ENCODE measurements at regions not wholly inside any gene's neighbourhood (a gene's known extent, or its start where the extent isn't known, plus 50 kb on each side); places are given as distances from the start of the nearest gene placed in this dataset.

DNA sequence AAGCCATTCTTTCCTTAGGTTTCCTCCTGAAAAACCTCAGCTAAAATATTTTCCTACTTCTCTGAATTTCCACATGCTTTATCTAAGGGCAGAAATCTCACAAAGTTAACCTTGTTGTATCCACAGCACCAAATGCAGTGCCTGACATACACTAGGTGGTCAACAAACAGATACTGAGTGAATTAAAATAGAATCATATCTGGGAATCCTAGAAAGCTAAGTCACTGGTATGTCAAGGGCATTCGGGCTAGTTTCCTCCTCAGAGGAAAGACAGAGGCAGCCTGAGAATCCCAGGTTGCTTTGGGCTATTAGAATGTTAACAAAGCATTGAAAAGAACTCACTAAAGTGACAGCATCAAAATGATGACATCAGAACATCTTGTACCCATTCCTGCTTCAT lies 132.7 kb upstream of the F13A1 start (continued):
- TF ChIP-seq, protein P1, sequence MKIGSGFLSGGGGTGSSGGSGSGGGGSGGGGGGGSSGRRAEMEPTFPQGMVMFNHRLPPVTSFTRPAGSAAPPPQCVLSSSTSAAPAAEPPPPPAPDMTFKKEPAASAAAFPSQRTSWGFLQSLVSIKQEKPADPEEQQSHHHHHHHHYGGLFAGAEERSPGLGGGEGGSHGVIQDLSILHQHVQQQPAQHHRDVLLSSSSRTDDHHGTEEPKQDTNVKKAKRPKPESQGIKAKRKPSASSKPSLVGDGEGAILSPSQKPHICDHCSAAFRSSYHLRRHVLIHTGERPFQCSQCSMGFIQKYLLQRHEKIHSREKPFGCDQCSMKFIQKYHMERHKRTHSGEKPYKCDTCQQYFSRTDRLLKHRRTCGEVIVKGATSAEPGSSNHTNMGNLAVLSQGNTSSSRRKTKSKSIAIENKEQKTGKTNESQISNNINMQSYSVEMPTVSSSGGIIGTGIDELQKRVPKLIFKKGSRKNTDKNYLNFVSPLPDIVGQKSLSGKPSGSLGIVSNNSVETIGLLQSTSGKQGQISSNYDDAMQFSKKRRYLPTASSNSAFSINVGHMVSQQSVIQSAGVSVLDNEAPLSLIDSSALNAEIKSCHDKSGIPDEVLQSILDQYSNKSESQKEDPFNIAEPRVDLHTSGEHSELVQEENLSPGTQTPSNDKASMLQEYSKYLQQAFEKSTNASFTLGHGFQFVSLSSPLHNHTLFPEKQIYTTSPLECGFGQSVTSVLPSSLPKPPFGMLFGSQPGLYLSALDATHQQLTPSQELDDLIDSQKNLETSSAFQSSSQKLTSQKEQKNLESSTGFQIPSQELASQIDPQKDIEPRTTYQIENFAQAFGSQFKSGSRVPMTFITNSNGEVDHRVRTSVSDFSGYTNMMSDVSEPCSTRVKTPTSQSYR (CRISPR knock-in tag; IDR thresholded peaks at IDR 0.05): no peak
- TF ChIP-seq, protein P2, sequence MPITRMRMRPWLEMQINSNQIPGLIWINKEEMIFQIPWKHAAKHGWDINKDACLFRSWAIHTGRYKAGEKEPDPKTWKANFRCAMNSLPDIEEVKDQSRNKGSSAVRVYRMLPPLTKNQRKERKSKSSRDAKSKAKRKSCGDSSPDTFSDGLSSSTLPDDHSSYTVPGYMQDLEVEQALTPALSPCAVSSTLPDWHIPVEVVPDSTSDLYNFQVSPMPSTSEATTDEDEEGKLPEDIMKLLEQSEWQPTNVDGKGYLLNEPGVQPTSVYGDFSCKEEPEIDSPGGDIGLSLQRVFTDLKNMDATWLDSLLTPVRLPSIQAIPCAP (CRISPR knock-in tag; IDR thresholded peaks at IDR 0.05): no peak
- no peak for TF ChIP-seq HMGA2 (CRISPR knock-in tag; IDR thresholded peaks at IDR 0.05)

DNA sequence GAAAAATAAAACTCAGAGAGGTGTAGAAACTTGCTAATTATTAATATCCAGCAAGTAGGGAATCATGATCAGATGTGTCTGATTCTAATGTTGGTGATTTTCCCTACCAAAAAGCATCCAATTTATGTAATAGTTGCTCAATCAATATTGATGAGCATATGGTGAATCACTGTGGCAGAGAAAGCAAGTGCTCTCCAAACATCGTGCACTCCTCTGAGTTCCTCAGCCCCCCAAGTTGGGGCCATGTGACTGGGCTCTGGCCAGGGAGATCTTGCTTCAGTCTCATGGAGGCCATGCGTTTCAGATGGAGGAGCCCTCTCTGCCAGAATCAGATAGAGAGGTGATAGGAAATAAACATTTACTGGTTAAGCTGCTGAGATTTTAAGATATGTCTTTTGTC lies 133.2 kb upstream of the LY86 start:
- H3K27ac Mint-ChIP-seq: no peak overlapping the region
- peaks cover 4% of the 10 kb centered on the region; the same call in 1 of the 2 replicates for H3K27me3 Mint-ChIP-seq (ENCODE audit: low read depth)
- no peaks in the 10 kb centered on the region for H3K4me1 Mint-ChIP-seq
- DNase-seq (ENCODE audit: low spot score): no peak
- no peak for ATAC-seq
- no peak overlapping the region for H3K4me3 Mint-ChIP-seq
- H3K9me3 Mint-ChIP-seq: peaks cover 9% of the 10 kb centered on the region
- ChIA-PET CTCF (no interaction called here), POLR2A (no interaction called here)
- no peaks in the 10 kb centered on the region for H3K36me3 Mint-ChIP-seq
- TF ChIP-seq TEAD4 (CRISPR knock-in tag; IDR thresholded peaks at IDR 0.05) (no peak), RORB (CRISPR knock-in tag; IDR thresholded peaks at IDR 0.05) (no peak), ZNF416 (CRISPR knock-in tag; IDR thresholded peaks at IDR 0.05) (no peak), CDX4 (CRISPR knock-in tag; IDR thresholded peaks at IDR 0.05; ENCODE audit: borderline replicate concordance) (no peak), PRRX2 (CRISPR knock-in tag; IDR thresholded peaks at IDR 0.05) (no peak), MYBL2 (CRISPR knock-in tag; IDR thresholded peaks at IDR 0.05) (no peak), CTCF (IDR thresholded peaks at IDR 0.05) (no peak), NR1H2 (CRISPR knock-in tag; IDR thresholded peaks at IDR 0.05) (no peak), CREB1 (CRISPR knock-in tag; IDR thresholded peaks at IDR 0.05) (no peak), ELF4 (CRISPR knock-in tag; IDR thresholded peaks at IDR 0.05; ENCODE audit: low read depth) (no peak), GRHL2 (CRISPR knock-in tag; IDR thresholded peaks at IDR 0.05; ENCODE audit: insufficient replicate concordance, severe bottlenecking) (no peak), ETV6 (CRISPR knock-in tag; IDR thresholded peaks at IDR 0.05) (no peak), ZNF425 (CRISPR knock-in tag; conservative IDR thresholded peaks at IDR 0.05) (no peak), NFE2L1 (CRISPR knock-in tag; IDR thresholded peaks at IDR 0.05) (no peak), CBFB (CRISPR knock-in tag; IDR thresholded peaks at IDR 0.05; ENCODE audit: low read depth) (no peak), JUN (CRISPR knock-in tag; IDR thresholded peaks at IDR 0.05) (no peak)
- TF ChIP-seq, protein P3, sequence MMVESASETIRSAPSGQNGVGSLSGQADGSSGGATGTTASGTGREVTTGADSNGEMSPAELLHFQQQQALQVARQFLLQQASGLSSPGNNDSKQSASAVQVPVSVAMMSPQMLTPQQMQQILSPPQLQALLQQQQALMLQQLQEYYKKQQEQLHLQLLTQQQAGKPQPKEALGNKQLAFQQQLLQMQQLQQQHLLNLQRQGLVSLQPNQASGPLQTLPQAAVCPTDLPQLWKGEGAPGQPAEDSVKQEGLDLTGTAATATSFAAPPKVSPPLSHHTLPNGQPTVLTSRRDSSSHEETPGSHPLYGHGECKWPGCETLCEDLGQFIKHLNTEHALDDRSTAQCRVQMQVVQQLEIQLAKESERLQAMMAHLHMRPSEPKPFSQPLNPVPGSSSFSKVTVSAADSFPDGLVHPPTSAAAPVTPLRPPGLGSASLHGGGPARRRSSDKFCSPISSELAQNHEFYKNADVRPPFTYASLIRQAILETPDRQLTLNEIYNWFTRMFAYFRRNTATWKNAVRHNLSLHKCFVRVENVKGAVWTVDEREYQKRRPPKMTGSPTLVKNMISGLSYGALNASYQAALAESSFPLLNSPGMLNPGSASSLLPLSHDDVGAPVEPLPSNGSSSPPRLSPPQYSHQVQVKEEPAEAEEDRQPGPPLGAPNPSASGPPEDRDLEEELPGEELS (CRISPR knock-in tag; IDR thresholded peaks at IDR 0.05): no peak
- TF ChIP-seq, protein P4, sequence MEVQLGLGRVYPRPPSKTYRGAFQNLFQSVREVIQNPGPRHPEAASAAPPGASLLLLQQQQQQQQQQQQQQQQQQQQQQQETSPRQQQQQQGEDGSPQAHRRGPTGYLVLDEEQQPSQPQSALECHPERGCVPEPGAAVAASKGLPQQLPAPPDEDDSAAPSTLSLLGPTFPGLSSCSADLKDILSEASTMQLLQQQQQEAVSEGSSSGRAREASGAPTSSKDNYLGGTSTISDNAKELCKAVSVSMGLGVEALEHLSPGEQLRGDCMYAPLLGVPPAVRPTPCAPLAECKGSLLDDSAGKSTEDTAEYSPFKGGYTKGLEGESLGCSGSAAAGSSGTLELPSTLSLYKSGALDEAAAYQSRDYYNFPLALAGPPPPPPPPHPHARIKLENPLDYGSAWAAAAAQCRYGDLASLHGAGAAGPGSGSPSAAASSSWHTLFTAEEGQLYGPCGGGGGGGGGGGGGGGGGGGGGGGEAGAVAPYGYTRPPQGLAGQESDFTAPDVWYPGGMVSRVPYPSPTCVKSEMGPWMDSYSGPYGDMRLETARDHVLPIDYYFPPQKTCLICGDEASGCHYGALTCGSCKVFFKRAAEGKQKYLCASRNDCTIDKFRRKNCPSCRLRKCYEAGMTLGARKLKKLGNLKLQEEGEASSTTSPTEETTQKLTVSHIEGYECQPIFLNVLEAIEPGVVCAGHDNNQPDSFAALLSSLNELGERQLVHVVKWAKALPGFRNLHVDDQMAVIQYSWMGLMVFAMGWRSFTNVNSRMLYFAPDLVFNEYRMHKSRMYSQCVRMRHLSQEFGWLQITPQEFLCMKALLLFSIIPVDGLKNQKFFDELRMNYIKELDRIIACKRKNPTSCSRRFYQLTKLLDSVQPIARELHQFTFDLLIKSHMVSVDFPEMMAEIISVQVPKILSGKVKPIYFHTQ (CRISPR knock-in tag; IDR thresholded peaks at IDR 0.05): no peak
- TF ChIP-seq, protein P5, sequence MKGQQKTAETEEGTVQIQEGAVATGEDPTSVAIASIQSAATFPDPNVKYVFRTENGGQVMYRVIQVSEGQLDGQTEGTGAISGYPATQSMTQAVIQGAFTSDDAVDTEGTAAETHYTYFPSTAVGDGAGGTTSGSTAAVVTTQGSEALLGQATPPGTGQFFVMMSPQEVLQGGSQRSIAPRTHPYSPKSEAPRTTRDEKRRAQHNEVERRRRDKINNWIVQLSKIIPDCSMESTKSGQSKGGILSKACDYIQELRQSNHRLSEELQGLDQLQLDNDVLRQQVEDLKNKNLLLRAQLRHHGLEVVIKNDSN (CRISPR knock-in tag; IDR thresholded peaks at IDR 0.05): no peak
